Suprapubic skin (tissue), 4 donors: ENCODE measurements at regions not wholly inside any gene's neighbourhood (a gene's known extent, or its start where the extent isn't known, plus 50 kb on each side); places are given as distances from the start of the nearest gene placed in this dataset.

Experiments used
- DNase-seq, 2 donors: peaks; one replicate each; pipeline ENCODE4 v3.0.0-alpha.2; 2019; ENCODE audit warnings: low spot score in 2 of 2
- H3K27ac ChIP-seq: fragments of 200-600 bp; sonication (generic); one replicate; pipeline ENCODE4 v1.5.1; 2019
- H3K27me3 ChIP-seq: fragments of 200-600 bp; sonication (generic); one replicate; pipeline ENCODE4 v1.5.1; 2019
- H3K36me3 ChIP-seq: fragments of 200-600 bp; sonication (generic); one replicate; pipeline ENCODE4 v1.5.1; 2019
- H3K4me1 ChIP-seq: fragments of 200-600 bp; sonication (generic); one replicate; pipeline ENCODE4 v1.5.1; 2019
- H3K4me3 ChIP-seq: fragments of 200-600 bp; sonication (generic); one replicate; pipeline ENCODE4 v1.5.1; 2019; ENCODE audit warnings: mild to moderate bottlenecking
- H3K9me3 ChIP-seq: fragments of 200-600 bp; sonication (generic); one replicate; pipeline ENCODE4 v1.5.1; 2019
- EP300 ChIP-seq: sonication (generic); formaldehyde crosslinking; IDR thresholded peaks from one replicate; pipeline ENCODE4 v1.6.1; 2017; ENCODE audit warnings: antibody characterized with exemption
- POLR2A ChIP-seq, 2 donors: fragments of 450-650 bp; IDR thresholded peaks; one replicate each; pipeline ENCODE4 v1.6.1; 2017; ENCODE audit warnings: antibody characterized with exemption in 2 of 2, mild to moderate bottlenecking in 2 of 2, moderate library complexity in 2 of 2
- POLR2AphosphoS5 ChIP-seq, 3 donors: sonication (generic); formaldehyde crosslinking; IDR thresholded peaks; one replicate each; pipeline ENCODE4 v1.6.1; 2017; ENCODE audit warnings: antibody characterized with exemption in 3 of 3
- WGBS: methylation state at CpG from one replicate; pipeline ENCODE4 v1.1.5; 2018; 5-methylcytosine and 5-hydroxymethylcytosine counted together
- TF ChIP-seq, protein P1 (sequence below), 2 donors: fragments of 200-600 bp in 1 of 2; fragments of 450-650 bp in 1 of 2; sonication (generic) in 1 of 2; IDR thresholded peaks; one replicate each; pipeline ENCODE4 v1.5.1; 2016 to 2019; ENCODE audit warnings: antibody characterized with exemption in 2 of 2, mild to moderate bottlenecking in 1 of 2, moderate library complexity in 1 of 2

DNA sequence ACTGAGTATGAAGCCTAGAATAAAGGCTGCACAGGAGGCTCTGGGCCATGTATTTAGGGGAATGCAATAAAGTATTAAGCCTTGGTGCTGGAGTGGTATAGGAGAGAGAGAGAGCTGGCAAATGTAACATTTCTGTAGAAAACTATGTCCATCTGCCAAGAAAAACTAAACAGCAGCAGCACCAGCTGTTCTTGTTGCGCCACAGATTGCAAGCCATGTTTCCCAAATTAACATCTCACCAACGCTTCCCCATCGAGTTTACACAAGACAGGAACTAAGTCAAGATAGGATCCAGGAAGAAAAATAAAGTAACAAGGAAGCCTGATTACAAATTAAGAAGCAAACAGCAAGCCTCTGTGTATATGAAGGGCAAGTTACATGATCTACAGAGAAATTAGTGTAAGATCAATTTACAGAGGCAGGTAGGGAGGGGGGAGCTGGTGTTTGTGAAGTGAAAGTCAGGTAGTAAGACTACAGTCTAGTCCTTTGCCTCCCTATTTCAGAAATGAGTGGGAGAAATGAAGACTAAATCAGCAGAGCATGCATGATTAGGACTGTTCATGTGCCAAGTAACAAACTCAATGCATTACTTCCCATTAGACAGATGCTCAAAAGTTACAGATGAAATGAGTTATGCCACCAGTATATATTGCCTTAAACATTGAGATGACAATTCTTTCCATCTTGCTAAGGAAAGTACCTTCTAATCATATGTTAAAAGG lies 900.5 kb downstream of the EPHA3 start:
- Histone ChIP-seq H3K4me3 (no peak overlapping the region), H3K27me3 (no peaks in the 10 kb centered on the region), H3K36me3 (no peaks in the 10 kb centered on the region), H3K27ac (no peak overlapping the region), H3K4me1 (peaks cover 5% of the 10 kb centered on the region), H3K9me3 (no peaks in the 10 kb centered on the region)
- WGBS: 44% methylated on average over 3 of the region's 3 CpGs
- no peak for DNase-seq
- TF ChIP-seq EP300 (no peak), POLR2AphosphoS5 (IDR thresholded peaks at IDR 0.05) (no peak), POLR2A (IDR thresholded peaks at IDR 0.05) (no peak)
- TF ChIP-seq, protein P1, sequence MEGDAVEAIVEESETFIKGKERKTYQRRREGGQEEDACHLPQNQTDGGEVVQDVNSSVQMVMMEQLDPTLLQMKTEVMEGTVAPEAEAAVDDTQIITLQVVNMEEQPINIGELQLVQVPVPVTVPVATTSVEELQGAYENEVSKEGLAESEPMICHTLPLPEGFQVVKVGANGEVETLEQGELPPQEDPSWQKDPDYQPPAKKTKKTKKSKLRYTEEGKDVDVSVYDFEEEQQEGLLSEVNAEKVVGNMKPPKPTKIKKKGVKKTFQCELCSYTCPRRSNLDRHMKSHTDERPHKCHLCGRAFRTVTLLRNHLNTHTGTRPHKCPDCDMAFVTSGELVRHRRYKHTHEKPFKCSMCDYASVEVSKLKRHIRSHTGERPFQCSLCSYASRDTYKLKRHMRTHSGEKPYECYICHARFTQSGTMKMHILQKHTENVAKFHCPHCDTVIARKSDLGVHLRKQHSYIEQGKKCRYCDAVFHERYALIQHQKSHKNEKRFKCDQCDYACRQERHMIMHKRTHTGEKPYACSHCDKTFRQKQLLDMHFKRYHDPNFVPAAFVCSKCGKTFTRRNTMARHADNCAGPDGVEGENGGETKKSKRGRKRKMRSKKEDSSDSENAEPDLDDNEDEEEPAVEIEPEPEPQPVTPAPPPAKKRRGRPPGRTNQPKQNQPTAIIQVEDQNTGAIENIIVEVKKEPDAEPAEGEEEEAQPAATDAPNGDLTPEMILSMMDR (IDR thresholded peaks at IDR 0.05): no peak

DNA sequence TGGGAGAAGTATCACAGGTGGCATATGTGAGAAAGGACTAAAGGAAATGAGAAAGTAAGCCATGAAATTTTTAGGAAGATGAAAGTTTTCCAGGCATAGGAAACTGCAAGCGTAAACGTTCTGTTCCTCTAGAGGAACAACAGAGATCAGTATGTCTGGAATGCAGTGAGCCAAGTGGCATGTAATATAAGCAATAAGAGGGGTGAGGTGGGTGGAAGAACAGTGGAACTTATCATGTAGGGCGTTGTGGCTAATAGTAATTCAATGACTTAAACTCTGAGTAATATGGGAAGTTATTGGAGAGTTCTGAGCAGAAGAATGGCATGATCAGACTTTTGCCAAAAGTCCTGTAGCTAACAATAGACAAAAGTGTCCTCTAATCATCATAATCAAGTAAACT lies 902.9 kb downstream of the EPHA3 start:
- no peaks in the 10 kb centered on the region for H3K27me3 ChIP-seq
- TF ChIP-seq POLR2A (IDR thresholded peaks at IDR 0.05): no peak
- no peak for TF ChIP-seq EP300
- TF ChIP-seq, protein P1 (IDR thresholded peaks at IDR 0.05): no peak
- no peak for TF ChIP-seq POLR2AphosphoS5 (IDR thresholded peaks at IDR 0.05)
- WGBS: 25% methylated on average over 3 of the region's 3 CpGs
- H3K36me3 ChIP-seq: no peaks in the 10 kb centered on the region
- DNase-seq: no peak
- no peak overlapping the region for H3K4me3 ChIP-seq
- H3K9me3 ChIP-seq: no peaks in the 10 kb centered on the region
- H3K27ac ChIP-seq: no peak overlapping the region
- H3K4me1 ChIP-seq: peaks cover 5% of the 10 kb centered on the region

DNA sequence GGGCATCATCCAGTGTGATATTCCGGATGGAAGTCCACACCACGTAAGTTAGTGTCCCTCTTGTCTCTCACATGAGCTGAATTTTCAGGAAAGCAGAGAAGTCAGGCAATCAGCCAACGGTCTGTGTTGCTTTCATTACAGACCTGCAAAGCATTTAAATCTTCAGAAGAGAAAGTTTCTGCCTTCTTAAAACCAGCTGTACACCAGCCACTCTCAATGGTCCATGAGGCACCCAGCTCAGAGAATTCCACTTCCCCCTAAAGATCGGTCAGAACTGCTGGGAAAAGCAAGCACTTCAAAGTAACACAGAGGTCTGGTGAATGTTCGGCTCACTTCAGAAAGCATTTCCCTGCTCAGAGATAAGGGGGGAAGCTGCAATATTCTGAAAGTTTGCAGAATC lies 903.7 kb downstream of the EPHA3 start:
- peaks cover 5% of the 10 kb centered on the region for H3K4me1 ChIP-seq
- H3K9me3 ChIP-seq: no peaks in the 10 kb centered on the region
- no peaks in the 10 kb centered on the region for H3K27me3 ChIP-seq
- H3K36me3 ChIP-seq: no peaks in the 10 kb centered on the region
- 39% methylated on average over 5 of the region's 5 CpGs for WGBS
- H3K4me3 ChIP-seq: no peak overlapping the region
- TF ChIP-seq POLR2AphosphoS5 (IDR thresholded peaks at IDR 0.05) (no peak), EP300 (no peak), POLR2A (IDR thresholded peaks at IDR 0.05) (no peak)
- TF ChIP-seq, protein P1 (IDR thresholded peaks at IDR 0.05): no peak
- DNase-seq: no peak
- H3K27ac ChIP-seq: no peak overlapping the region

DNA sequence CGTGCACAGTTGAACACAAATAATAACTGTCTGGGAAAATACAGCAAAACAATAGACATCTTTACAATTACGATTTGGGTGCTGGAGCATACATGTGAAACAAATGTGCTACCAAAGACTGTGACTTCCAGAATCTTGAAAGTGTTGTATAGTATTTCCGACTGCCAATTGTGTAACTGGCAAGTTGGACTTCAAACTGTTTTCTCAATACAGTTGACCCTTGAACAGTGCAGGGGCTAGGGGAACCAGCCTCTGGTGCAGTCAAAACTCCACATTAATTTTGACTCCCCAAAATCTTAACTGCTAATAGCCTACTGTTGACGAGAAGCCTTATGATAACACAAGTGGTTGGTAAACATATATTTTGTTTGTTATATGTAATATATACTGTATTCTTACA lies 904.2 kb downstream of the EPHA3 start:
- Histone ChIP-seq H3K9me3 (no peaks in the 10 kb centered on the region), H3K36me3 (no peaks in the 10 kb centered on the region), H3K27me3 (no peaks in the 10 kb centered on the region), H3K27ac (no peak overlapping the region), H3K4me1 (peaks cover 8% of the 10 kb centered on the region), H3K4me3 (no peak overlapping the region)
- no peak for TF ChIP-seq POLR2AphosphoS5 (IDR thresholded peaks at IDR 0.05)
- TF ChIP-seq, protein P1 (IDR thresholded peaks at IDR 0.05): no peak
- no peak for TF ChIP-seq POLR2A (IDR thresholded peaks at IDR 0.05)
- TF ChIP-seq EP300: no peak
- WGBS: 94% methylated on average over 4 of the region's 4 CpGs
- DNase-seq: no peak

DNA sequence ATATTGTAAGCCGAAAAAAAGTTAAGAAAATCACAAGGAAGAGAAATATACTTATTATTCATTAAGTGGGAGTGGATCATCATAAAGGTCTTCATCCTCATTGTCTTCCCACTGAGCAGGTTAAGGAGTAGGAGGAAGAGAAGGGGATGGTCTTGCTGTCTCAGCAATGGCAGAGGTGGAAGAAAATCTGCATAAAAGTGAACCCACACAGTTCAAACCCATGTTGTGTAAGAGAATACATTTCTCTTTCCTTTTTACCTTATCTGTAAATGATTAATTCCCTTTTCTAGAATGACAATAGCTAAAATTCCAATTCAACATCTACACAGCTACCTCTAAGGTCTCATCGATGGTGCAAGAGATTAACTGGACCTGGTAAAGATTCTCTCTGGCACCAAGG lies 904.6 kb downstream of the EPHA3 start:
- Histone ChIP-seq H3K27me3 (no peaks in the 10 kb centered on the region), H3K9me3 (no peaks in the 10 kb centered on the region), H3K4me1 (peaks cover 10% of the 10 kb centered on the region), H3K4me3 (no peak overlapping the region), H3K36me3 (no peaks in the 10 kb centered on the region), H3K27ac (no peak overlapping the region)
- TF ChIP-seq POLR2A (IDR thresholded peaks at IDR 0.05) (no peak), POLR2AphosphoS5 (IDR thresholded peaks at IDR 0.05) (no peak)
- no peak for DNase-seq
- 94% methylated on average over 2 of the region's 2 CpGs for WGBS
